Astrocyte (in vitro differentiated cells and primary cell): ENCODE measurements at regions not wholly inside any gene's neighbourhood (a gene's known extent, or its start where the extent isn't known, plus 50 kb on each side); places are given as distances from the start of the nearest gene placed in this dataset.

Experiments
- DNase-seq: peaks from one replicate; pipeline ENCODE4 v3.0.0-alpha.2; 2010; ENCODE audit warnings: low read depth
- FAIRE-seq: peaks from 2 replicates; lab custom pipeline; 2011; peaks lifted over from hg19 to GRCh38; lab: Jason Lieb, UNC
- H2AFZ ChIP-seq: 2 replicates; pipeline ENCODE4 v1.6.0; 2012; ENCODE audit warnings: low read depth, low read length, inconsistent platforms
- H3K27ac ChIP-seq: 2 replicates; pipeline ENCODE4 v1.5.1; 2011; ENCODE audit warnings: low read depth, low read length, inconsistent platforms
- H3K27me3 ChIP-seq: 2 replicates; pipeline ENCODE4 v1.6.0; 2011; ENCODE audit warnings: low read length, inconsistent platforms; ENCODE audit not compliant: insufficient read depth
- H3K36me3 ChIP-seq: 2 replicates; pipeline ENCODE4 v1.5.1; 2011; ENCODE audit warnings: low read length, inconsistent platforms; ENCODE audit not compliant: insufficient read depth
- H3K4me1 ChIP-seq: 2 replicates; pipeline ENCODE4 v1.5.1; 2011; ENCODE audit warnings: low read length, inconsistent platforms; ENCODE audit not compliant: insufficient read depth
- H3K4me2 ChIP-seq: 2 replicates; pipeline ENCODE4 v1.6.0; 2012; ENCODE audit warnings: low read length, inconsistent platforms
- H3K4me3 ChIP-seq: 2 replicates; pipeline ENCODE4 v1.5.1; 2011; ENCODE audit warnings: low read depth, mild to moderate bottlenecking, low read length, inconsistent platforms; ENCODE audit not compliant: insufficient read depth
- H3K79me2 ChIP-seq: 2 replicates; pipeline ENCODE4 v1.6.0; 2012; ENCODE audit warnings: mild to moderate bottlenecking, low read length, inconsistent platforms; ENCODE audit not compliant: insufficient read depth
- H3K9ac ChIP-seq: 2 replicates; pipeline ENCODE4 v1.6.0; 2012; ENCODE audit warnings: mild to moderate bottlenecking, low read length, inconsistent platforms
- H3K9me3 ChIP-seq: 2 replicates; pipeline ENCODE4 v1.5.1; 2012; ENCODE audit warnings: low read depth, mild to moderate bottlenecking, low read length, inconsistent platforms; ENCODE audit not compliant: insufficient read depth
- H4K20me1 ChIP-seq: 2 replicates; pipeline ENCODE4 v1.6.0; 2012; ENCODE audit warnings: low read length, inconsistent platforms; ENCODE audit not compliant: insufficient read depth
- H3K27ac Mint-ChIP-seq: one replicate; pipeline ENCODE4 v1.8.0; 2021; ENCODE audit warnings: mild to moderate bottlenecking, mixed read lengths; ENCODE audit not compliant: unreplicated experiment
- H3K27me3 Mint-ChIP-seq: one replicate; pipeline ENCODE4 v1.8.0; 2021; ENCODE audit warnings: low read depth, mixed read lengths; ENCODE audit not compliant: unreplicated experiment
- H3K36me3 Mint-ChIP-seq: one replicate; pipeline ENCODE4 v1.8.0; 2021; ENCODE audit warnings: low read depth, mixed read lengths; ENCODE audit not compliant: unreplicated experiment
- H3K4me1 Mint-ChIP-seq: one replicate; pipeline ENCODE4 v1.8.0; 2021; ENCODE audit warnings: low read depth, mixed read lengths; ENCODE audit not compliant: unreplicated experiment
- H3K4me3 Mint-ChIP-seq: one replicate; pipeline ENCODE4 v1.8.0; 2021; ENCODE audit warnings: mild to moderate bottlenecking, moderate library complexity, mixed read lengths; ENCODE audit not compliant: unreplicated experiment
- H3K9me3 Mint-ChIP-seq: one replicate; pipeline ENCODE4 v1.8.0; 2021; ENCODE audit warnings: mild to moderate bottlenecking, mixed read lengths; ENCODE audit not compliant: unreplicated experiment
- EZH2 ChIP-seq: IDR thresholded peaks from 2 replicates; pipeline ENCODE4 v1.6.1; 2012; ENCODE audit warnings: mild to moderate bottlenecking, low read length, inconsistent platforms; ENCODE audit not compliant: insufficient read depth
- TF ChIP-seq, protein P1 (sequence below): IDR thresholded peaks from 2 replicates; pipeline ENCODE4 v1.5.1; 2011; ENCODE audit warnings: low read depth, mild to moderate bottlenecking, inconsistent platforms, low read length, moderate library complexity; ENCODE audit not compliant: insufficient read depth

GRCh38 chr2:56654936-56655335 is 471.1 kb downstream of the CCDC85A start:
- Histone ChIP-seq H2AFZ (no peak overlapping the region), H3K4me3 (no peak overlapping the region), H3K36me3 (no peaks in the 10 kb centered on the region), H4K20me1 (no peaks in the 10 kb centered on the region), H3K4me2 (no peak overlapping the region), H3K79me2 (no peaks in the 10 kb centered on the region), H3K9me3 (no peaks in the 10 kb centered on the region), H3K9ac (no peak overlapping the region), H3K27ac (no peak overlapping the region), H3K4me1 (no peaks in the 10 kb centered on the region), H3K27me3 (no peaks in the 10 kb centered on the region)
- DNase-seq (peak; percentile 5), FAIRE-seq (no peak)
- Mint-ChIP-seq H3K9me3 (peaks cover 1% of the 10 kb centered on the region), H3K4me1 (no peaks in the 10 kb centered on the region), H3K36me3 (no peaks in the 10 kb centered on the region), H3K27ac (no peak overlapping the region), H3K27me3 (no peaks in the 10 kb centered on the region), H3K4me3 (no peak overlapping the region)
- TF ChIP-seq, protein P1, sequence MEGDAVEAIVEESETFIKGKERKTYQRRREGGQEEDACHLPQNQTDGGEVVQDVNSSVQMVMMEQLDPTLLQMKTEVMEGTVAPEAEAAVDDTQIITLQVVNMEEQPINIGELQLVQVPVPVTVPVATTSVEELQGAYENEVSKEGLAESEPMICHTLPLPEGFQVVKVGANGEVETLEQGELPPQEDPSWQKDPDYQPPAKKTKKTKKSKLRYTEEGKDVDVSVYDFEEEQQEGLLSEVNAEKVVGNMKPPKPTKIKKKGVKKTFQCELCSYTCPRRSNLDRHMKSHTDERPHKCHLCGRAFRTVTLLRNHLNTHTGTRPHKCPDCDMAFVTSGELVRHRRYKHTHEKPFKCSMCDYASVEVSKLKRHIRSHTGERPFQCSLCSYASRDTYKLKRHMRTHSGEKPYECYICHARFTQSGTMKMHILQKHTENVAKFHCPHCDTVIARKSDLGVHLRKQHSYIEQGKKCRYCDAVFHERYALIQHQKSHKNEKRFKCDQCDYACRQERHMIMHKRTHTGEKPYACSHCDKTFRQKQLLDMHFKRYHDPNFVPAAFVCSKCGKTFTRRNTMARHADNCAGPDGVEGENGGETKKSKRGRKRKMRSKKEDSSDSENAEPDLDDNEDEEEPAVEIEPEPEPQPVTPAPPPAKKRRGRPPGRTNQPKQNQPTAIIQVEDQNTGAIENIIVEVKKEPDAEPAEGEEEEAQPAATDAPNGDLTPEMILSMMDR = no peak
- no peak for TF ChIP-seq EZH2

- no peak overlapping the region for H3K9ac ChIP-seq
- Mint-ChIP-seq H3K4me3 (no peak overlapping the region), H3K9me3 (peaks cover 1% of the 10 kb centered on the region), H3K27ac (no peak overlapping the region), H3K27me3 (no peaks in the 10 kb centered on the region), H3K4me1 (no peaks in the 10 kb centered on the region), H3K36me3 (no peaks in the 10 kb centered on the region)
- H3K27me3 ChIP-seq = no peaks in the 10 kb centered on the region
- H2AFZ ChIP-seq = no peak overlapping the region
- no peak overlapping the region for H3K4me3 ChIP-seq
- H3K4me2 ChIP-seq = no peak overlapping the region
- H3K79me2 ChIP-seq = no peaks in the 10 kb centered on the region
- no peaks in the 10 kb centered on the region for H3K9me3 ChIP-seq
- H4K20me1 ChIP-seq = no peaks in the 10 kb centered on the region
- DNase-seq = no peak
- no peaks in the 10 kb centered on the region for H3K4me1 ChIP-seq
- TF ChIP-seq EZH2 = no peak
- TF ChIP-seq, protein P1 = no peak
- no peak overlapping the region for H3K27ac ChIP-seq
- FAIRE-seq = no peak
- no peaks in the 10 kb centered on the region for H3K36me3 ChIP-seq
Observed at GRCh38 chr2:56656826-56657225, 473.0 kb downstream of the CCDC85A start.

DNA sequence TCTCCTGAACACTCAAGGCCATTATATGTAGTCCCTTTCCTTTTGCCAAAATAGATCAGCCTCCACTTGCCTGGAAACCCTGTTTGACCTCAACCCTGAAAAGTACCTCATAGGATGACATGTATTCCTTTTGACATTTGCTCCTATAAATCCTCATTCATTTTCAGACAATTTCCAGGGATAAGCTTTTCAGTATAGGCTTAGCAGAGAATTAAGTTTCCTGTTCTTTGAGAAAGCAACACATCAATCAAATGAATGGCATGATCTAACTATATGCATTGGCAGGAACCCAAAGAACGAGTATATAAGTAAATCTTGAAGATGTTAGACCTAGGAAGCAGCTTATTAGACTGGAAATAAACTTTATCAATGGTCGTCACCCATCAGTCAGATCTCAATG is 483.0 kb downstream of the CCDC85A start:
- H3K27ac Mint-ChIP-seq = no peak overlapping the region
- H3K36me3 Mint-ChIP-seq = no peaks in the 10 kb centered on the region
- H3K4me1 Mint-ChIP-seq = no peaks in the 10 kb centered on the region
- Histone ChIP-seq H3K36me3 (no peaks in the 10 kb centered on the region), H4K20me1 (no peaks in the 10 kb centered on the region), H3K9me3 (no peaks in the 10 kb centered on the region), H3K79me2 (no peaks in the 10 kb centered on the region), H3K4me2 (no peak overlapping the region), H3K9ac (no peak overlapping the region), H3K27ac (no peak overlapping the region), H3K4me3 (no peak overlapping the region), H2AFZ (no peak overlapping the region), H3K27me3 (no peaks in the 10 kb centered on the region), H3K4me1 (no peaks in the 10 kb centered on the region)
- no peaks in the 10 kb centered on the region for H3K27me3 Mint-ChIP-seq
- FAIRE-seq (no peak), DNase-seq (no peak)
- no peak for TF ChIP-seq EZH2
- TF ChIP-seq, protein P1 = no peak
- H3K9me3 Mint-ChIP-seq = peaks cover 3% of the 10 kb centered on the region
- no peak overlapping the region for H3K4me3 Mint-ChIP-seq
